HG03064 (cell line): ENCODE measurements at regions not wholly inside any gene's neighbourhood (a gene's known extent, or its start where the extent isn't known, plus 50 kb on each side); places are given as distances from the start of the nearest gene placed in this dataset.

Experiments used
- ATAC-seq: cut with Tn5 transposase; IDR thresholded peaks from one replicate; pipeline ENCODE4 v1.9.1; 2021; ENCODE audit warnings: low read depth; ENCODE audit not compliant: unreplicated experiment

DNA sequence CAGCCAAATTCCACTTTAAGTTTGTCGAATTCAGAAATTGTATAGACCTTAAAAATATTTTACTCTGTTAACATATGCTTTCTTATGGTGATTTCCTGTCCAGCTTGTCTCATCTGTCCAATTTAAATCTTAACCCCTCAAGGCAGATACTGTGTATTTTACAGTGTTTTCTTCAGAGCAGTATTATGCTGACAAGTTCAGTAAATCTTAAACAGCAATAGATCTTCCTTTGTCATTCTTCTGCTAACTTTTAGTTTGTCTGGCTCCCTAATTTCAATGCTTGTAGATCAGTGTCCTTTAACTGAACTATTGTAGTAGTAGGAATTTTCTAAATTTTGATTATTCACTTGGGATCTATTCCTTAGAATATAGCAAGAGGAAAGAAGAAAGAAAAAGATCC lies 52.8 kb upstream of the MEIS1 start:
- ATAC-seq: no peak

DNA sequence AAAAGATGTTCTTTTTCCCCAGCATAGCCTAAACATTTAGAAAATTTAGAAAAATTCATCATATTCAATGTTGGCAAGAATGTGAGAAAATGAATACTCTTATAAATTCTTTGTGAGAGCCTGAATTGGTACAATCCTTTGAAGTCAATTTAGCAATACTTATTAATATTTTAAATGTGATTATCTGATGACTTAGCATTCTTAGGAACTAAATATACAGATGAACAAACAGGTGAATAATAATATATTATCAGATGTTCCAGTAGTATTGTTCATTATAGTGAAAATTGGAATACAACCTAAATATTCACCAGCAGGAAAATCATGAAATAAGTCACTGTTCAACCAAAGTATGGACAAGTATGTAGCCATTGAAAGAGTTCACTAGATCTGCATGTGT lies 55.5 kb upstream of the MEIS1 start:
- ATAC-seq: no peak

DNA sequence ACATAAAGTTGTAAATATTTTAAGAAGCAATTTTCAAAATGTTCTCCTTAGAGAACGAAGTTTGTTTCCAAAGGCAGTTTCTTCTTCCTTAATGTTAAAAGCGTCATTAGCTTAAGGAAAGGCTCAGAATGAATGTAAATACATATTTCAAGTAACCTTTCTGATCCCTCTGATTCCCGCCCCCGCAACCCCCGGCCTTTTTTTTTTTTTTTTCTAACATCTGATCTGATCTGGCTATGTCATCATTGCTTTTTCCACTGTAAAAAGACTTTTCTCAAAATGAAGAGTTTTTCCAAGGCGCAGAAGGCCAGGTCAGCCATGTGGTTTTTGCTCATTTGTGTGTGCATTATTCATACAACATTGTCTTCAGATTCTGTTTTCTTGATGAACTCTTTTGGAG lies 57.1 kb upstream of the MEIS1 start:
- no peak for ATAC-seq

DNA sequence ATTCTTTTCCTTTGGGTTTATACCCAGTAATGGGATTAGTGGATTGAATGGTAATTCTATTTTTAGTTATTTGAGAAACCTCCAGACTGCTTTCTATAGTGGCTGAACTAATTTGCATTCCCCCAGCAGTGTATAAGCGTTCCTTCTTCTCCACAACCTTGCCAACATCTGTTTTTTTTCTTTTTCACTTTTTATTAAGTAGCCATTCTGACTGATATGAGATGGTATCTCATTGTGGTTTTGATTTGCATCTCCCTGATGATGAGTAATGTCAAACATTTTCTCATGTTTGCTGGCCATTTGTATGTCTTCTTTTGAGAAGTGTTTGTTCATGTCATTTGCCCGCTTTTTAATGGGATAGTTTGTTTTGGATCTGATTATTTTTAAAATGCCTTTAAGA lies 64.1 kb upstream of the MEIS1 start:
- ATAC-seq: no peak

DNA sequence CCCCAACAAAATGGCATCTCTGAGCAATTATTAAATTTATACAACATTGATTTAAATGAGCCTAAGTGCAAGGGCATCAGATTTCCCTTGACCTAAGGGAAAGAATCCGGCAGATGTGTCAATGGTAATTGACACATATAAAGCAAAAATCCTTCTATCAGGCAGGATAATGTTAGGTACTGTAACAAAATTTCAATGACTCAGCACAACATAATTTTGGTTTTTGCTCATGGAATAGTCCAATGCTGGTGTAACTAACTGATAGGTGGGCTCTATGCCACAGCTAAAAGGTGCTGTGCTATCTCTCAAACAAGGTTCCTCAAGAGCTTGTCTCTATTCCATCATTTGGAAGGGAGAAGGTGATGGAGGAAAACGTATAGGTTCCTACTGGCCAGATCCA lies 68.3 kb upstream of the MEIS1 start:
- no peak for ATAC-seq

DNA sequence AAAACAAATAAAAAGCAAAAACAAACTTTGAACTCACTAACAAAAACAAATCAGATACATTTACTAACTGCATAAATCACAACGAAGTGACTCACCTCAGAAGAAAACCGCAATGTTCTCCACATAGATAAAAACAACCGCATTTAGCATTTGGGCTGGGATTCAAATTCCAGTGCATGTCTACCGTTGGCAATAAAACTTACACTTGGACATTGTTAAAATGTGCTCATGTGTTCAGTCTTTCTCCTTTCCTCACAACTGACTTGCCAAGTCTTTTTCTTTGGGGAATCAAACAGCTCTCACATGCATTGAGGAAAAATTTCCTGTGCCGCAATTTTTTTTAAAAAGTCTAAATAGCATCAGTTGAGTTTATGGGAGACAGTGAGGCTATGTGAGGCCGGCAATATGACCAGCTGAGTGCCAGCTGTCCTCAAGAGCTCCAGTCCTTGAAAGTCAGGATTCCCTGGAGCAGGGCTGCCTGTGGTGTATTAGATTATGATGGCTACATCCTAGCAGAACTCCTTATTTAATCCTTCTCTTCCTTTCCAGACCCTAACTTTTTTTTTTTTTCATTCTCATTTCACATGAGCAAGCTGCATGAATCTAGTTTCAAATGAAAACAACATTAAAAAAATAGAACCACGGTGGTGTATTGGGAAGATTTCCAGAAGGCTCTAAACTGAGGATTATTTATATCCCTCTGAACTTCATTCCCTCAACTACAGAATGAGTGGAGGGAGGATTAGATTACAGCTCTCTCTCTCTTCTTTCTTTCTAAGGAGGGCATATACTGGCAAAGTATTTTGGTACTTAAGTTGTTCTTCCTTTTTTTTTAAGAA lies 70.2 kb upstream of the MEIS1 start:
- ATAC-seq: no peak

DNA sequence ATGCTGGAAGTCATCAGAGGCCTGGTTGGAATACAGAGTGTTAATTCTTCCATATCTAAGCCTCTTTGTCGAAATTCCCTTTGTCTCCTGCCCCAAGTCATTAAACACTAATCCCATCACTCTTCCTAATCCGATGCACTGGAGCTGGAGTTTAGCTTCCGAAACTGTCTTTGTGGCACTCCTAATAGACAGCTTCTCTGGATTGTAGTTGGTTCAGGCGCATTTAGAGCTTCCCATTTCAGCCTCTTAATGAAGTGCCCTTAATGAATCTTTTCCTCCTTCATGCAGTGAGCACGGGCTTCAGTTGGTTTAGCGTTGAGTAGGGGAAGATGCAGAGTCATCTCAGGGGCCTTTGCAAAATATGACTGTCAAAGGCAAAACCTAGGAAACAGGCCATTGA lies 72.2 kb upstream of the MEIS1 start:
- ATAC-seq: no peak

DNA sequence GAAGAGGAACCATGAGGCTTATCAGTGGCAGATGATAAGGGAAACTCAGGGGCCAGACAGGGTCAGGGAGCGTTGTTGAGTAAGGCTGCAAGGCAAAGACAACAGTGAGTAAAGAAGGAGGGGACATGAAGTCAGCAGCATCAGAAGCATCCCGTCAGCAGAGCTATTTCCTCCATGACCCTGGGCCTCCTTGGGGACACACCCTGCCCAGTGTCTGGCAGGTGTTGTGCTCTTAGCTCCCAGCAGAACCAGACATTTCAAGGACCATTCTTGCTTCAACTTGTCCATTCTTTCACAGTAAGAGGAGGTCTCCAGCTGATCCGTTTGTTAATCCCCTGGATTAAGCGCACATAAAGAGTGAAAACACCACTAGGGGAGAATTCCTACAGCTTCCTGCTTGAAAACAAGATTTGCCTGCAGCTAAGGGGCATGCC lies 88.7 kb upstream of the MEIS1 start:
- no peak for ATAC-seq

DNA sequence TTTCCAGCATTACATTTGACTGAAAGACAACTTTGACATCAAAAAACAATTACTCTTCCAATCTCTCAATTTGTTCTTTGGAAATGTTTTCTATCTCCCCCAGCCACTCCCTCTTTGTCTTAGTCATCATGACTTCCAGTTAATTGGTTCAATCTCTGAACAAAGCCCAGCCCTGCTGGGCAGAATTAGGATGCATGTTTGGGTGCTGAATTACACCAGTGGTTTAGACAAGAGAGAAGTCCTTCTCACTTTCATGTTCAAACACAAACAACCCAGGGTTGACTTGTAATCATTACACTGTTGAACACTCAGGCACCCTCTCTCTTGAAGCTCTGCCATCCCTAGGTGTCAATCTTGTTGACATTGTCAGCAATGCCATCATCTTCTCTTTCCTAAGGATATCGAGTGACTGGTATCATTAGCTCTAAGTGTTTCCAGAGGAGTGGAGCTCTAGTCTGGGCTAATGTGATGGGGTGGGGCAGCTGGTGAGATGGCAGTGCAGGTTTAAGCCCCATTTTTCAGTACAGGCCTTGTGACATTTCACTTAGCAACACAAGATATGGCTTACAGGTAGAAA lies 90.8 kb upstream of the MEIS1 start:
- no peak for ATAC-seq

DNA sequence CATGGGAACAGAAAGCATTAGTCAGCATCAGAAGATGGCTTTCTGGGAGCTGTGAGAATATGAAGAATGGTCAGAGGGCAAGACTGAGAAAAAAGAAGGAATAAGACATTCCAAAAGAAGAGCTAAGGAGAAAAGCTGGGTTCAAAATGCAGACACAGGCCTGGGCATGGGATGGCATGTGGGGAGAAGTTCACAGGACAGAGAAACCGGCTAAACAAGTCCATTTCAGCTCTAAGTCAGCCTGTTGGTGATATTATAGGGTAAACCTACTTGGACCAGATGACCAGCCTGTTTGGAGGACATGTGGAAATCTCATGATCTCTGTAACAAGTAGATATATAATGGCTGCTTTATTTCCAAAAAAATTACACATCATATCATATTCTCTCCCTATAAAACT lies 91.7 kb upstream of the MEIS1 start:
- ATAC-seq: no peak

DNA sequence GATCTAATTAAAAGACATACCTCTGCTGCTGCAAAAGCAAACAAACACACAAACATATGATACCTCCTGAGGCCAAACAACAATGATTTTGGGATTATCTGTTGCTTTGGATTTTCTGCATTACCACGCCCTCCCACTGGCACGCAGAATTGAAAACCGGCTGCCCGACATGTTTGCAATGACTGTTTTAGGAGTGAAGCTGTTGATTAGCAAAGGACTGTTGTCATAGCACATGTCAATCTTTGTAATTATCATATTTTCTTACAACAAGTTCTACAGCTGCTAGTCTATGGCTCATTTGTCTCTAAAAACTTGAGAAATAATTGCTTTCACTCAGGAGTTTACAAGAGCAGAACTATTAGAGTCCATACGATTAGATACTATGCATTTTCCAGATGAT lies 94.4 kb upstream of the MEIS1 start:
- ATAC-seq: no peak

DNA sequence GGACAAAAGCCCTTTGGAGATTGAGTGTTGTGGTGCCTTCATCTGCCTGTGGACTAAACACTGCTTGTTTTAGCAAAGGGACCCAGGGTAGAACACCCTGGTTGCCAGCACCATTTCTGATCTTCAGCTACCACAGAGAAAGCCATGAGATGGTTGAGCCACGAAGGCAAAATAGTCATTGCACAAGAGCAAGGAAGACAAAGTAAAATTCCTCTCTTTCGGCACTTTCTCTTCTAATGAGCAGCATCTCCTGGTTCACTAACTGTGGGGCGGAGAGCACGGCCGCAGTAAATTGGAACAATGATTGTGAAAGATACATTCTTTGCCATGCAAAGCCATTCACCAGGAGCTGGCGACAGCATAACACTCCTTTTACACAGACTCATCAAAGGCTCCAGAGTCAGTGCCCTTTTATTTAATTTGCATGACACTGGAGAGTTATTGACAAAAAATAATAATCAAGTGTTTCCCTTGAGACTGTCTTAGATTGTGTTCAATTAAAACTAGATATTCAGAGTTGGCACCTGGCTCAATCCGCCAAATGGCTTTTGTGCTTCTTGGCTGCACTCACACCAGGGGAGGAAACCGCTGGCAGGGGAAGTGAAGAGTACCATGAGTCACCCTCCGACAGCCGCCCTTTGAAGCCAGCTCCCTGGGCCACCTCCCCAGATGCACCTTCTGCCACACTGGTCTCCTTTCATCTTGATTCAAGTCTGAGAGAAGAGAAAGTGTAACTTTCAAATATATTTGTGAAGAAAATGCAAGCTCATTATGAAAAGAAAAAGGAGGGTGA lies 100.5 kb upstream of the MEIS1 start:
- no peak for ATAC-seq

DNA sequence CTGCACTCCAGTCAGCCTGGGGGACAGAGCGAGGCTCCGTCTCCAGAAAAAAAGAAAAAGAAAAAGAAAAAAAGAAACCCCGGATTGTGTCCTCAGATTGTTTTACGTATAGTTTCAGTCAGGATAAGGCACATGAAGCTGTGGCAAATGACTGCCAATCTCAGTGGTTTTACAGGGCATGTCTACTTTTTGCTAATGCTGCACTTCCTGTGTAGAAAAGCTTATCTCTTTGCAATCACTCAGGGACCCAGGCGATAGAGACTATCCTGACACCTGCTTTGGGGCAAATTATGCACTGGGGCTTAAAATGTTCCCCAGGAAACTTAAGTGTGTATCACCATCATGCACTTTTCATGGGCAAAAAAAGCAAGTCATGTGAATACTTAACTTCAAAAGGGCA lies 103.7 kb upstream of the MEIS1 start:
- ATAC-seq: no peak

DNA sequence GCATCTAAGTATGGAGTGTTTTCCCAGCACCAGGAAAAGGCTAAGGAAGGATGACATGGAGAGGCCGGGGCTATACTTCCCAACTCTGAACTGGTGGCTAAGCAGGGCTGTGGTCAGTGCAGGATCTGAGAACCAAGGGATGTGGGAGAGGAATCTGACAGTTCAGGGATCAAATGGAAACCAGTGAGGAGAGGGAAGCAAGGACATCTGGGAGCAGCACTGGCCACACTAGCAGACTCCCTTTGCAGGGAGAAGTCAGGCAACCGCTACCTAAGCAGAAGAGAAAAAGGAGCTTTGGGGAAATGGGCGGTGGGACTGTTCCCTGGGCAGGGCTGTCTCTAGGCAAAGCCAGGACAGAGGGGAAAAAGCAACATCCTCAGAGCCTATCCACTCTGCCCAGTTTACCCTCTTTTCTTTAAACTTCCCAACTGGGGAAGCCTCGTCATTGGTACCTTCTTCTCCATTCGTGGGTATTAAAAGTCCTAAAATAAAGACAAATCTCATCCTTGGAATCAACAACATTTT lies 105.8 kb upstream of the MEIS1 start:
- no peak for ATAC-seq

DNA sequence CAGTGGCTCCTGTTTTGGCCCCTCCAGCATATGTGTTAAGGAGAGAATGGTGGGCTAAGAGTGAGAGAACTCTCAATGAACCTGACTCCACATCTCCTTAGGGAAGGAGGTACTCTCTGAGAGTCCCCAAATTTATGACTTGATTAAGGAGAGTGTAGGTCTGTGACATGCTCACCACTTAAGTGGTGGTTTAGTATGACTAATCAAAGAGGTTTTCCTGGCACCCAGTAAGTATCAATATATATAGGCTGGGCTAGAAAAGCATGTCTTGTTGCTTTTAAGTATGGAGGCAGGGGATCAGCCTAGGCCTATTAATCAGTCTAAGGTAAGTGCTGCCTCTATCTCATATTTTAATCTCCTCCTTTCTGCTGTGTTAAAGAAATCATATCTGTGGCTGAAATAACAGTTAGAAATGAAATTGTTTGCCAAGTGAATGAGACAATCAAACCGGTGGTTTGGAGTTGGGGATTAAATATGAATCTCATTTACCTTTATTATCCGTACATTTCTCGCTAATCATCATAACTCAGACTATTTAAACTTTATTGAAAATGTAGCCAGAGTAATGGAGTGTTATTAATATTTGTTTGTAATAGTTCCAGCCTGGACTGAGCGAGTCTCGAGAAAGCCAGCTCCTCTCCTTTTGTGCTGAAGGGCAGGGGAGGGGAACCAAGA lies 107.7 kb upstream of the MEIS1 start:
- ATAC-seq: no peak

DNA sequence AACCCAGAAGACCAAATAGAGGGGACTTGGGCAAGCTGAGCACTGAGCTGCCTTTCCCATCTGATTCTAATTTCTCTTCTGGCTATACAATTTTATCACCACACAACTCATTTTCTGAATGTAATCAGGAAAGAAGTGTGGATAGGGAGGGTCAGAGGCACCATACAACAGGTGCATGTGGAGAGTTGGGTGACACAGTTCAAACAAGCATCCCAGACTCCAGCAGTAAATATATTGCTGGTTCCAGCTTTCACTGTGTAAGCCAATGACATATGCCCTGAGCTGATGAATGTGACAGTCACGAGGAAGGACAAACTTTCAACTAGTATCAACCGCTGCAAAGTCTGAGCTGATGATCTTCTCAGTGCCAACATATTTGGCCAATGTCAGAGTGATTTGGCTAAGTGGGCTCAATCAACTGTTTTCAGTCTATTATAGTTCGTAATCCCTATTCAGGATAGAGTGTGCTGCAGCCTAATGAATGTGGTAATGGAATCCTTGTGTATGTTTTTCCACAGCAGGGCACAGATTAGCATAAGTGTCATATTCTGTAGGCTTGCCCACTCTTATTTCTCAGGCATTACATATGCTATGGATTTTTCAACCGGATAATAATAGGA lies 109.9 kb upstream of the MEIS1 start:
- no peak for ATAC-seq

DNA sequence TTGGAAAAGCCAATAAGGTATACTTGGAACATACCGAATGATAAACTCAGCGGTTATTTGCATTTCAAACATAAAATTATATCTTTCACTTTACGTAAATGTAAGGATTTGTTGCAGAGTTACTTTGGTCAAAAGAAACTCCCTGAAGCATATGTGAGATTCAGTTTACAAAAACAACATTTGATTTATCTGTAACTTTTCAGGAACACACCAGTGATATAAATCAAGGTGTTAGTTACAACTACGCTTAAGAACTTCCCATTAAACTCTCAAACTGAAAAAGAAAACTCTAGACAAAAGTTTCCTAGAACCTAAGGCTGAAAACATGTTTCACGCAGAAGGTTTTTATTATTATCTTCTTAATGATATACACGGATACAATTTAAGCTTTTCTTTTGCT lies 110.6 kb upstream of the MEIS1 start:
- no peak for ATAC-seq

DNA sequence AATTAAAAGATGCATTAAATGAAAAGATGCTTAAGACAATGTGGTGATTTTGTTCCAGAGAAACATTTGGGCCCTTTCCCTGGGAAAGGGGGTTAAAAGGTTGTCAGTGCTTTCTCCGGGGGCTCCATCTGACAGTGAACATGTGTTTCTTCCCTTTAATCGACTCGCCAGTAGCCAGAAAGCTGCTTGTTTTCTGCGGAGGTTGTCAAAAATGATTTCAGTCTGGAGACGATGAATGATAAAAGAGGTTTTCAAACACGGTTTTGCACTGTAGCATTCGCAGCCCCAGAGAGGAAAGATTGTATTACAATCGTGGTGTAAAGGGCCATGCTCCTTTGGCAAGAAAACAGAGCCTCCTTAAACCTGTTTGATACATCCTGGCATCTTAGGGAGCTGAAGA lies 111.5 kb upstream of the MEIS1 start:
- no peak for ATAC-seq

DNA sequence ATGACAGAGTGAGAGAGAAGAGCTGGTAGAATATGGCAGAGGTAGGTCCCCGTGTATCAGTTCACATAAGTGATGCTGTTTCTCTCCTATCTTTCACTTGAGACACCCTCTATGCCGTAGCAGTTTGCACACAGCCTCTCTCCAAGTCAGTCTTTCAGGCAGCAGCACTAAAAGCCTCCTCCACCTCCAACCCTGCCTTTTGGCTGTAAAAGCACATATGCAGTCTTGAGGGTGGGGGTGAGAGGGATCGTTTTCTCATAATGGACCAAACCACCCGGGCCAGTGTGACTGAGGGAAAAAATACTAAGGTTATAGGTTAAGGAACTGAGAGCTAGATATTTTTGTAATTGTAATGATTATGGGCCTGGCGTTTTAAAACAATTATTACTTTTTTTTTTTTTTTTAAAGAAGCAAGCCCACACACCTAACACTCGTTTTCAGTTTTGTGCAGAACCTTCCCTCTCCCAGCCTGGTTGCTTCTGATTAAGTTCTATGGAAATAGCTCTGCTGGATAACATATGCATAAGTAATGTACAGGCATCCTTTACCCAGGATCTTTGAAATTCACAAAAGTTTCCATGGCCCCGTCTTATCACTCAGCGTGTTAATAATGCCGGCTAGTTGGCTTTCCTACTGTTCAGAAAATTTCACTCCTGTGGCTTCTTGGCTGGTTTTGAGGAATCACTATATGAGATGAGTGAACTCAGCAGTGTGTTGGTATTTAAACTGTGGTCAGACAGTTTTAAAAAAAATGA lies 112.2 kb upstream of the MEIS1 start:
- ATAC-seq: no peak
